ENCODE measurements at regions not wholly inside any gene's neighbourhood (a gene's known extent, or its start where the extent isn't known, plus 50 kb on each side); places are given as distances from the start of the nearest gene placed in this dataset.
"Not testable (repeated sequence)": the region's sequence is repeated elsewhere in the genome, so short reads cannot be mapped to it uniquely, and the experiment has no call there.

- no peak for DNase-seq (ENCODE audit: low read depth)
Observed at GRCh38 chr1:213585402-213585801, 402.4 kb upstream of the PROX1 start.

GRCh38 chr1:213585959-213586586 is 401.7 kb upstream of the PROX1 start:
- no peak for DNase-seq (ENCODE audit: low read depth)

GRCh38 chr1:213586587-213586972 is 401.2 kb upstream of the PROX1 start:
- no peak for DNase-seq (ENCODE audit: low read depth)

- DNase-seq (ENCODE audit: low read depth) = no peak
Observed at GRCh38 chr1:213596729-213597128, 391.0 kb upstream of the PROX1 start.

GRCh38 chr1:213598263-213598662 is 389.5 kb upstream of the PROX1 start:
- DNase-seq (ENCODE audit: low read depth) = no peak

- no peak for DNase-seq (ENCODE audit: low read depth)
Observed at GRCh38 chr1:213600879-213601278, 386.9 kb upstream of the PROX1 start.

GRCh38 chr1:213601705-213602104 is 386.1 kb upstream of the PROX1 start:
- DNase-seq (ENCODE audit: low read depth) = not testable (repeated sequence)

GRCh38 chr1:213602796-213603486 is 384.8 kb upstream of the PROX1 start:
- no peak for DNase-seq (ENCODE audit: low read depth)

GRCh38 chr1:213604477-213604876 is 383.3 kb upstream of the PROX1 start:
- no peak for DNase-seq (ENCODE audit: low read depth)

- DNase-seq (ENCODE audit: low read depth) = no peak
Observed at GRCh38 chr1:213605732-213606131, 382.0 kb upstream of the PROX1 start.

GRCh38 chr1:213606252-213606820 is 381.4 kb upstream of the PROX1 start:
- no peak for DNase-seq (ENCODE audit: low read depth)

GRCh38 chr1:213613549-213613948 is 374.2 kb upstream of the PROX1 start:
- no peak for DNase-seq (ENCODE audit: low read depth)

- no peak for DNase-seq (ENCODE audit: low read depth)
Observed at GRCh38 chr1:213615226-213615916, 372.4 kb upstream of the PROX1 start.

- no peak for DNase-seq (ENCODE audit: low read depth)
Observed at GRCh38 chr1:213617133-213617532, 370.6 kb upstream of the PROX1 start.

GRCh38 chr1:213618094-213618493 is 369.7 kb upstream of the PROX1 start:
- DNase-seq (ENCODE audit: low read depth) = no peak

- DNase-seq (ENCODE audit: low read depth) = no peak
Observed at GRCh38 chr1:213619026-213619425, 368.7 kb upstream of the PROX1 start.

GRCh38 chr1:213621077-213621476 is 366.7 kb upstream of the PROX1 start:
- no peak for DNase-seq (ENCODE audit: low read depth)

GRCh38 chr1:213622365-213623063 is 365.3 kb upstream of the PROX1 start:
- peak; percentile 4 for DNase-seq (ENCODE audit: low read depth)

GRCh38 chr1:213623064-213623581 is 364.6 kb upstream of the PROX1 start:
- DNase-seq (ENCODE audit: low read depth) = no peak

GRCh38 chr1:213623862-213624261 is 363.9 kb upstream of the PROX1 start:
- DNase-seq (ENCODE audit: low read depth) = no peak

- DNase-seq (ENCODE audit: low read depth) = not testable (repeated sequence)
Observed at GRCh38 chr1:213636778-213637177, 351.0 kb upstream of the PROX1 start.

GRCh38 chr1:213641312-213641711 is 346.5 kb upstream of the PROX1 start:
- DNase-seq (ENCODE audit: low read depth) = no peak

Data from forelimb muscle (tissue), 1 donor.